Left lobe of liver (tissue), 2 donors: ENCODE measurements at regions not wholly inside any gene's neighbourhood (a gene's known extent, or its start where the extent isn't known, plus 50 kb on each side); places are given as distances from the start of the nearest gene placed in this dataset.
A peak's percentile ranks its signal among the peaks of the same experiment; 100 is the strongest.

Experiments
- ATAC-seq: fragments of 200-7000 bp; cut with Tn5 transposase; one replicate; pipeline ENCODE4 v1.9.1; 2020; ENCODE audit warnings: mild to moderate bottlenecking, moderate library complexity
- DNase-seq: peaks from one replicate; pipeline ENCODE4 v3.0.0-alpha.2; 2020; ENCODE audit warnings: low spot score
- donor health status: DM: no; HTN: no; CAD: no; lungs with moderate emphysema.
- donor health status: DM: no; HTN: yes; CAD: no.

DNA sequence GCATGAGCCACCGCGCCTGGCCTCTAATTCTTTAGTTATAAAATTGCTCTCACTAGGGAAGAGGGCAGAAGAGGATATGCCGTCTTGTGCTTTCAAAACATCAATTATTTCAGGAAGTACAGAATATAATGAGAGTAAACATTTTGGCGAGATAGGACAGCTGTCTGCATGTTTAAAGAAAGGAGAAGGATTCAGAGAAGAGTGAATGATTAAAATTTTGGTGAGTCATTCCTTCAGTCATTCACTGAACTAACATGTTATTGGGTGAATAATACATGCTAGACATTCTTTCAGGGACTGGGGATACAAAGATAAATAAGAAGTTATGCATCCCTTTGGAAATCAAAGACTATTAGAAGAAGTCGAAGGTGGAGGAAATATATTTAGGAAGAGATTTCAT, 590.3 kb upstream of the GOT2 start:
- ATAC-seq (no peak), DNase-seq (no peak)

DNA sequence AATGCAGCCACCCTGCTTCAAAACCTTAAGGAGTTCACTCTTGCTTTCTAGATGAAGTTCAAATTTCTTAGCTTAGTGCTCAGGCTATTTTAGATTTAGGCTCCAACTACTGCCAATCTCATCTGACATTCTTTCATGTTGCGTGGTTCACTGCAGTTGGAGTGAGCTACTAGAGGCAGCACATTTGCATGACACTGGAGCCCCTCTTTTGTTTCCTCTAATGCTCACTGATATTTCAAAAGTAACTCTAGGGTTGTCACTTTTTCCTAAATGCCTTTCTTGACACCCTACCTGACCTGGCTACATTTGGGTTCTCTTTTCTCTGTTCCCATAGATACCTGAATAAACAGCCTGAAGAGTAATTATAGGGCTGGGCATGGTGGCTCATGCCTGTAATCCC, 586.5 kb upstream of the GOT2 start:
- DNase-seq = no peak
- ATAC-seq = no peak

DNA sequence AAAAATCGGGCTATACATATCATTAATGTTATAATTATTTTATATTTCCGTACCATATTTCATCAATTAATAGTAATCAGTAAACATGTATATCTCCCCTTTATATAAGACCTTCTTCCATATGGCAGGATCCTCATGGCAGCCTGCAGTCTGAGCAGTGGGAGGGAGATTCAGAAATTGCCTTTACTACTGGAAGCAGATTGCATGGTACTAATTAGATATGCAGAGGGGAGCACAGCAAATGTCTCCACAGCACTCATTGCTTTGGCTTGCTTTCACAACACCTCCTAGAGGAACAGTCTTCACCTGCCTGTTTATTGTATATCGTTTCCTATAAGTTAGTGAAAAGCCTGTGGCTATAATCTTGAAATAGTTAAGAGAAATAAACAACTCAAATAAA, 585.8 kb upstream of the GOT2 start:
- DNase-seq (no peak), ATAC-seq (no peak)

DNA sequence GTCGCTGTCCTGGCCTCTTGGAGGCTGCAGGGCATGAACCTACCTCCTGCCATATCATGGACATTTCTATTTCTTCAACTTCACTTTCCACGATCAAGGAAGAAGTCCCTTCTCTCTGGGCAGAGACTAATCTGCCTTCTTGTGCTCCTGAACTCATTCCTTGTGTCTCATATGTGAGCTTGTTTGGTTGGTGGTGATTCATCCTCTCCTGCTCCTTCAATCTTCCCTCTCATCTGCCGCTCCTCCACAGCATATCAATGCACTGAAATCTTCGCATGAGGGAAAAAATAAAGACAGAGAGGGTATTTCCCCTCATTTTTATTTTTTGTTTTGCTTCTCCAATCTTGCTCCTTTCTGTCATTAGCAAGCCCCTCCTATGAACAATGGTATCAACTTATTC, 571.7 kb upstream of the GOT2 start:
- DNase-seq (no peak), ATAC-seq (no peak)

DNA sequence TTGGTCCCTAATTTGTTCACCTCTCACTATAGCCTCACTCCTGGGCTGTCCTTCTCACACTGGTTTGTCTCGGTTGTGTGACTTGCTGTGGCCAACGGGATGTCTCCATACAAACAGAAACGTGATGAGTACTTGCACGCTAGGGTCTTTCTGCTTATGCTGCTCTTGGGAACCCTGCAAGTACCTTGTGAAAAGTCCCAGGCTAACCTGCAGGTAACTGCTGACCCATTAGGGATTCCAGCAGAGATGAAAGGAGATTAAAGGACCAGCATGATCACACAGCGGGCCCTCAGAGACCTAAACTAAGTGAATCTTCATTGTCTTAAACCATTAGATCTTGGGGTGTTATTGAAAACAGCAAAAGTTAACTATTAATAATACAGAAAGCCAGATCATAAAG, 562.8 kb upstream of the GOT2 start:
- DNase-seq (no peak), ATAC-seq (no peak)

DNA sequence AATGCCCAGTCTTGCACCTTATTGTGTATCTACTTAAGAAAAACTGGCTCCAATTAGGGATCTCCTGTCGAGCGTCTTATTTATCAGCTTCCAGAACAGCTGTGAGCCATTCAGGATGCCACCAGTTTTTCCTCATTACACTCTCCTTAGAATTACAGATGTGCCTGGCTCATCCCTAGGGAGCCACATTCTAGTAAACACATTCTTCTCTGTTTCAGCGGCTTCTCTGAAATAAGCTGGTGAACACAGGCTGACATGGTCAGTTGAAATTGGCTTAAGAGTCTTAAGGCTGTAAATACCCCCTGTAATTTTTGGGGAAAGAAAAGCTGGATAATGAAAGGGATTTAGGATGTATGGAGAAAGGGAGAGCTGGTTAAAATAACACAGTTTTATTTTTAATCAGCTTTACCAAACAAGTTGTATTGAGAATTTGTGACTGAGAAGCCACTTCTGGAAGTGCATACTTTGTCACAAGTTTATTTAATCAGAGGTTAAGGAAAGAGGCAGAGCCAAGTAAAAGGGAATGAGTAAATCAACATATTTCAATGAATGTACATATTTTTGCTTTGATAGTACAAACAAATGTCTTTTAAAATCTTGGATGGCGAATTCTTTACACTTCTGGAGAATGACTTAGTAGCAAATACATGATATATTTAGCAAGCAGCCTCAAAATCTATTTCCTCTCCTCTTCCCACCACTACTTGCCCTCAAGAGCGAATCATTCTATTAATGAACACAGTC, 562.0 kb upstream of the GOT2 start:
- ATAC-seq (no peak), DNase-seq (no peak)

DNA sequence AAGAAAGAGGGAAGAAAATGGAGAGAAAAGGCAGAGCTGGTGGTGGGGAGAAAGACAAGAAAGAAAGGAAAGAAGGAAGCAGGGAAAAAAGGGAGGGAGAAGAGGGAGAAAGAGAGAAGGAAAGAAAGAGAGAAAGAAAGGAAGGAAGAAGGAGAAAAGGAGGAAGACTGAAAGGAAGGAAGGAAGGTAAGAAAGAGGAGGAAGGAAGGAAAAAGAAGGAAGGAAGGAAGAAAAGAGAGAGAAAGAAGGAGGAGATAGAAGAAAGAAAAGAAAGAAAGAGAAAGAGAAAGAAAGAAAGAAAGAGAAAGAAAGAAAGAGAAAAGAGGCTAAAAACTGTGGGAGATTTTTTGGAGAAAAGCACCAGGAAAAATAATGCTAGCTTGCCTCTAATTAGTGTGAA, 561.4 kb upstream of the GOT2 start:
- no peak for DNase-seq
- no peak for ATAC-seq

DNA sequence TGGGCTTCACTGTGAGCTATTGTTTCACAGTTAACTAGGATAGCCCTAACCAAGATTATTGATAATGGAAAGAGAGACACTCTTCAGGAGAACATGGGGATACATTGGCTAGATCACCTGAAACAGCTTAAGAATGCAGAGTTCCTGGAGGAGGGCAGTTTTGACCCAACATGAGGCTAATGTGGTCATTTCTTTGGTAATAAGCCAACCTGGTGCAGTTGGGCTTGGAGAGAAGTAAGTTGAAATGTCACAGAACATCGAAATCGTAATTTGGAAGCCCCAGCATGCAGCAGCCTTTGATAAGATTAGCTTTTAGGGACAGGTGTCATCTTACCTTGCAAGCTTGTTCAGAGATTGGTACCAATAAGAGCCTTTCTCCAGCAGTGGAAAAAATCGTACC, 556.6 kb upstream of the GOT2 start:
- DNase-seq = no peak

DNA sequence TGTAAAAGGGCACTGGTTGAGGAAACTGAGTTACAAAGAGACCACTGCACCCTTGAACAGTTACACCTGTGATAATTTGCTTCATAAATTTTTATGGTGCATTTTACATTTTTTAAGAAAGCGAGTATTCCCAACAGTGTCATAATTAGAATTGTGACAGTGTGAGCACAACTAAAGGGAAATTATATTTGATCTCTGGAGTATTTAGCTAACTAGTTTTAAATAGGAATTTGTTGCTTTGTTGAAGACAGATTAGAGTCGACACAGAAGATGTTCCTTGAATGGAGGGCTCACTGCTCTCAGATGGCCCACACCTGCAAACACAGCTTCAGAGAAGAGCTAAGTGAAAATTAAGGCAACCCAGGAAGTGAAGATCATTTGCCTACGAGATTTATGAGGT, 555.0 kb upstream of the GOT2 start:
- DNase-seq (no peak), ATAC-seq (no peak)

More for the DNA sequence above, 556.6 kb upstream of the GOT2 start:
- no peak for ATAC-seq

DNA sequence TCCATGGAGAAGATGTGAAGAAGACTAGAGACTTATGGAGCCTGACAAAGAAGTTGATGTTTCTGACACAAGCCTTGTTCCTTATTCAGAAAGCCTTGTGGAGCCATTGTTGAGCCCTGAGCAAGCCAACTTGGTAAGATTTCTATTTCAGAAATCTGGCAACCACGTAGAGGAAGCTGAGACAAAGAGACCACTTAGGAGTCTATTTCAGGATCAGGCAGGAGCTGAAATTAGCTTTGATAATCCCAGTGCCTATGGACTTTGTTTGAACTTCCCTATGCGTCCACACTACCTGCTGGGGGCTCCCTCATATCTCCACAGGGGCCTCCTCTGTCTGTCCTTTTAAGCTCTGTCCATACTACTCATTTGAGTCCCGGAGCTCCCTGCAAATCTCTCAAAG, 540.0 kb upstream of the GOT2 start:
- no peak for DNase-seq
- no peak for ATAC-seq

DNA sequence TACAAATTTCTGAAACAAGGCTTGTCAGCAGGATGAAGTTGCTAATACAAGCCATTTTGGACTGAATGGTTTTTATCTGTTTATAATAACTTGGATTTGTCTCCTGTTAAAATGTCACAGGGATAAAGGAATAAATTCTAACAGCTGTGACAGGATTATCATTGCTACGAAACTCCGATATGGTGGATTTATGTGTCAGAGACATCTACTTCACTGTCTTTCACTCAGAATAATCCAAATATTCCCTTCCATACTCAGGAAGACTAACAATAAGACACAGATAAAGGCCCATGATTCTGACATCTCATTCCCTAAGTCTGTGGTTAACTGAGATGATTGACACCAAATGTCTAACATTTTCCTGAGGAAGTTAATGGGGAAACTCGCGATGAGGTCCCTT, 529.8 kb upstream of the GOT2 start:
- ATAC-seq (no peak), DNase-seq (no peak)

DNA sequence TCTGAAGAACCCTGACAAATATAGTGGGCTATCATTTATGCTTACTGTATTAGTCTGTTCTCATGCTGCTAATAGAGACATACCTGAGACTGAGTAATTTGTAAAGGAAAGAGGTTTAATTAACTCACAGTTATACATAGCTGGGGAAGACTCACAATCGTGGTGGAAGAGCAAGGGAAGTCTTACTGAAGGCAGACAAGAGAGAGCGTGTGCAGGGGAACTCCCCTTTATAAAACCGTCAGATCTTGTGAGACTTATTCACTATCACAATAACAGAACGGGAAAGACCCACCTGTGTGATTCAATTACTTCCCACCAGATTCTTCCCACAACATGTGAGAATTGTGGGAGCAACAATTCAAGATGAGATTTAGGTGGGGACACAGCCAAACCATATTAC, 526.8 kb upstream of the GOT2 start:
- no peak for ATAC-seq
- no peak for DNase-seq

DNA sequence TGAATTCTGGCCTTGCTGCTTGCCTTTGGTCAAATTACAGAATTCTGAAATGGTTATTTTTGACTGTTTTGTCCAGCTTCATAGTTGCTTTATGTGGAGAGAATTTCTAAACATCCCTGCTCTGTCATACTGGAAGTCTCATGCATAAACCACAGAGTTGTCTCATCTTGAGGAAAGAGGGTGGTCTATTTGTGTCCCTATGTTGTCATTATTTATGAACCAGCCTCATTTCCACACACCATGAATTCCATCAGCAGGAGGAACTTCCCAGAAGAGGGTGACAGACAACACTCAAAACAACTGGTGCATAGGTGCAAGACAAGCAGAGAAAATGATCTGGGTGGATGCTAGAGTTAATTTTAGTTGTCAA, 525.8 kb upstream of the GOT2 start:
- ATAC-seq (no peak), DNase-seq (no peak)

DNA sequence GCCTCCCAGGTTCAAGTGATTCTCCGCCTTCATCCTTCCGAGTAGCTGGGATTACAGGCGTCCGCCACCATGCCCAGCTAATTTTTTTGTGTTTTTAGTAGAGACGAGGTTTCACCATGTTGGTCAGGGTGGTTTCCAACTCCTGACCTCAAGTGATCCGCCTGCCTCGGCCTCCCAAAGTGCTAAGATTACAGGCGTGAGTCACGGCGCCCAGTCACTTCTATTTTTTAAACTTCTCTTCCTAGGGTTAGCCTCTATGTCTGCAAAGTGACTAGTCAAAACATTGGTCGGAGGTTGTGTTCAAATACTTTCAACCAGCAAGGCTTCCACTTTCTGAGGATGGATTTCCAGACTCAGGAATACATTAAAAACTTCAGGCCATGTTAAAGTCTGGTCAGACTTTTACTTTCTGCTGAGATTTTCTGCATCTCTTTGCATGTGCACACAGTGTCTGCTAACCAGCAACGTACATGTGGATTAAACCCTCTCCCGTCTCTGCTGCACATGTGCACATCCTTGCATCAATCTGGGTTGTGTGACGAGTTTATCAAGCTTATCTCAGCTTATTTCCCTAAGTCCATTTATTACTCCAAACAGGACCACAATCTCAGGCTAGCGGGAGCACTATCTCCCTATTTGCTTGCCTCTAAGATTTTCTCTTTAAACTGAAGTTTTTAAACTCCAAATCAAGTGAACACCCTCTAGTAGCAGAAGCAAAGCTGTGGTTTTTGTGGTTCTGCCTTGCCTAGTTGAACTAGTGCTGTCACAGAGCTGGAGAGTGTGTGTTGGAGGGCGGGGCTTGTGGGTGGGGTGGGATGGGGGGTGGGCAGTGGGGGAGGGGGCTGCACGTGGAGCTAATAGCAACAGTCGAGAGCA, 525.2 kb upstream of the GOT2 start:
- ATAC-seq (no peak), DNase-seq (no peak)

DNA sequence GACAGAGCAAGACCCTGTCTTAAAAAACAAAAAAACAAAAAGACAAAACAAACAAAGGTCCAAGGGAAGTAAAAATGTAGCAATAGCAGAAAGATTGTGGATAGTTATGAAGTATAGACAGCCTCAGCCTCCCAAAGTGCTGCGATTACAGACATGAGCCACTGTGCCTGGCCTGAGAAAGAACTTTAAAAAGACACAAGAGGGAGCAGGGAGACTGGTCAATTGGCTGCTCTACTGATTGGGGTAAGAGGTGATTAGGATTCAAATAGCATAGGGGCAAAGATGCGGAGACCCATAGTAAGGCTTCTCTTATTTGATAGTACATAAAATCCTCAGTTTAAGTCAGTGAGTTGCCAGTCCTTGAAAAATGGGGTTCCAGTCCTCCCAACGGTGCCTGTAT, 518.2 kb upstream of the GOT2 start:
- no peak for DNase-seq

DNA sequence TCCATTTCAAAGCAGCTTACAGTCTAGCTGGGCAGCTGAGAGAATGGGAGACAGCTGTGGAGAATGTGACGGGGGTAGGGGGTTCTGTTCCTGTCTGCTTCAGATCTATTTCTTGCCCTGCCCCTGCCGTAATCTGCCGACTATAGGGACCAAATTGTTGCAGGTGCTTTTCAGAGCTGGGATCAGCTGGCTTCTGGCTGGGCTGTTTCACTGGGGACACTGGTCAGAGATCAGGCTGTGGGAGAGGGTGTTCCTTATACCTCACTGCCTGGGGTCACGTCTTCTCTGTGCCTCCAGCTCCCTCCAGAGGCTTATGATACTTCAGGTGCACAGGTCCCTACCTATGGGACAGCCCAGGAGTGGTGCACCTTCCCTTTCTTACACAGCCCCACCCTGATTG, 514.9 kb upstream of the GOT2 start:
- ATAC-seq (peak; percentile 89), DNase-seq (peak; percentile 46)

More for the DNA sequence above, 518.2 kb upstream of the GOT2 start:
- ATAC-seq = no peak

DNA sequence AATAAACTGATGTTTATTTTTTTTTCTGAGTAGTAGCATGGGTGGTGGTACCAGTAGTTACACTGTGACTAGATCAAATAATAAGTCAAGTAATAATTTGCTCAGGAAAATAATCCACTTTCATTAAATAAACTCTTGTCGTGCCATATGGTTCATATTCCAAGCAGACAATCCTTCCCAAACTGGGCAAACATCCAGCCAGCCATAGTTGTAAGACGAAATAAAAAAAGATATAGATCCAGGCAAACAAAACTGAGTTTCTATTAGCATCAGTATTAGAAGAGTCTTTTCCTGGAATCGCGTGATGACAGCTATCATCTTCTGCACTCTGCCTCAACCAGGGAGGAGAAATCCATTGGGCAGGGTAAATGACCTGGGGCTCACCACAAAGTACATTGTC, 508.4 kb upstream of the GOT2 start:
- DNase-seq (no peak), ATAC-seq (no peak)

DNA sequence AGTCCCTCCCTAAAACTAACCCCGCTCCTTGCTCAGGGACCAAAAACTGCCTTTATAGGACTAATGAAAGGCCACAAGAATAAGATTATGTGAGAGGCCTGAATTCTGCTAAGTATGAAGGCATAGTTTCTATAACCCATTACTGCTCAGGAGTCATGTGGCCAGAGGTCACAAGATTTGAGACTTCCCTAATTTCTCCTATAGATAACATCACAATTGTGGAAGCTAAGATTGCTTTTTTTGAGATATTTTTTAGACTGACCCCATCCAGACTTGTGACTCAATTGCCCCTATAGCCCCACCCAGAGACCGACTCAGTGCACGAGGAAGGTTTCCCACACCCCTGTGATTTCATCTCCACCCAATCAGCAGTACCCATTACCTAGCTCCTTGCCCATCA, 504.1 kb upstream of the GOT2 start:
- ATAC-seq (no peak), DNase-seq (no peak)

DNA sequence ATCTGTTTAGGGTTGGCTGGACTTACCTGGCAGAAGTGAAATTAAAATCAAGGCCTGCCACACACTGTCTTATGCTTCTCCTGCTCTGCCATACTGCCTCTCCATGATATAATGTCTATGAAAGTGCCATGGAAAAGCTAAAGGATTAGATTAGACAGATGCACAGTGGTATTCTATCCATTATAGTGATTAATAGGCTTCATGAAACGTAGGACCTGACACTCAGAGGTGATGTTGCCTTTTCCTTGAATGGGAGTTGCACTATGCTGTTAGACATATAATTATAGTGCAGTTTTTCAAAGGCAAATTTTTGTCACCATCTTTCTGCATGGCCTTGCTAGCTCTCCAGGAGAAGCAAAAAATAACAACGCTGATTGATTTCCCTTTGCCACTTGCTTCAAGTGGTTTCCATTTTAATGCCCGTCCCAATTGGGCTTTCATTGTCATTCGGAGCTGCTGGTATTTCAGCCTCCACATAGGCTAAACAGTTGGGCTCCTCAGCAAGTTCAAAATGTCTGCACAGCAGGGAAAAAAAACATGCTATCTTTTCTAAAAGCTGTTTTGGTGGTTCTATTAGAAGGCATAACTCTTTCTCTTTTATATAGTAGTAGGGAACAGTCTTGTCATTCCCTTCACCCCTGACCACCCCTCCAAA, 502.8 kb upstream of the GOT2 start:
- DNase-seq = no peak
- ATAC-seq = no peak

DNA sequence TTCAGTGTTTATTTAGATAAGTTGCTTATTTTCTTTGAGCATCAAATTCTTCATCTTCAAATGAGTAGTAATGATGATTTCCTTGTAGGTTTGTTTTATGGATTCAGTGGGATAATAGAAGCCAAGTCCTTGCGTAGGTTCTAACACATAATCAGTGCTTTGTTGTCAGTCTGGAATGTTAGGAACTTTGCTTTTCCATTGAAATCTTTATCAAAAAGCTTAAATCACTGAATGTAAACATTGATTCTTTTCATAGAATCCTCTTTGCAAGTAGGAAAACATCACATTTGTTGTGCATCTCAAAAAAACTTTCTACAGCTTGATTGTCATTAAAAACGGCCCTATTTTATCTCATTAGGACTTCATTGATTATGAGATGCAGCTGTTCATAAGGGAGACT, 490.3 kb upstream of the GOT2 start:
- ATAC-seq (no peak), DNase-seq (no peak)

DNA sequence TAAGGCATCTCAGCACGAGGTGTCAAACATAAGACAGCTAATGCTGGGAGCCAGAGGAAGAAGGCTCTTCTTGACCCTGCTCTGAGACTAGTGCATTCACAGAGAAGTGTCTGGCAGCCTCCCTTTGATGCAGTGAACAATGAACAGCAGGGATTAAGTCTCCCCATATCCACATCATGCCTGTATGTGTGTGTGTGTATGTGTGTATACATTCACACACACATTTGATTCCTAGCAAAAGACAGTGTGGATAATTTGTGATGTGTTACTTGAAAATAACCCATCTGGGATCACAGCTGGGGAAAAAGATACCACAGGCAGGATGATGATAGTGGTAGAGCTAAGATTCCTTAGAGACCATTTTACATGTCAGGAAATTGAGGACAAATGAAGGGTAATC, 485.9 kb upstream of the GOT2 start:
- DNase-seq = no peak
- ATAC-seq = no peak

DNA sequence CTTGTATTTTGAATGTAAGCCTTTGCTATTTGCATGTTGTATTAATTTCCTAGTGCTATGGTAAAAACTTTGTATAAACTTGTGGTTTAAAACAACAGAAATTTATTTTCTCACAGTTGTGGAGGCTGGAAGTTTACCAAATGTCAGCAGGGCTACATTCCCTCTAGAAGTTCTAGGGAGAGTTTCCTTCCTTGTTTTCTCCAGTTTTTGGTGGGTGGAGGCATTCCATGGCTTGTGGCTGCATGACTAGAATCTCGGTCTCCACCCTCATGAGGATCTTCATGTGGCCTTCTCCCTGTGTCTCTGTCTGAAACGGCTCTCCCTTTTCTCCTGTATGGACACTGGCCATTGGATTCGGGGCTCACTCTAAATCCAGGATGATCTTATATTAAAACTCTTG, 482.2 kb upstream of the GOT2 start:
- DNase-seq (no peak), ATAC-seq (no peak)
